GM21825 (cell line): ENCODE measurements at regions not wholly inside any gene's neighbourhood (a gene's known extent, or its start where the extent isn't known, plus 50 kb on each side); places are given as distances from the start of the nearest gene placed in this dataset.
"Not testable (repeated sequence)": the region's sequence is repeated elsewhere in the genome, so short reads cannot be mapped to it uniquely, and the experiment has no call there.

ENCODE experiments used
- ATAC-seq: cut with Tn5 transposase; IDR thresholded peaks from one replicate; pipeline ENCODE4 v1.9.1; 2021; ENCODE audit warnings: mild to moderate bottlenecking, moderate library complexity; ENCODE audit not compliant: unreplicated experiment

DNA sequence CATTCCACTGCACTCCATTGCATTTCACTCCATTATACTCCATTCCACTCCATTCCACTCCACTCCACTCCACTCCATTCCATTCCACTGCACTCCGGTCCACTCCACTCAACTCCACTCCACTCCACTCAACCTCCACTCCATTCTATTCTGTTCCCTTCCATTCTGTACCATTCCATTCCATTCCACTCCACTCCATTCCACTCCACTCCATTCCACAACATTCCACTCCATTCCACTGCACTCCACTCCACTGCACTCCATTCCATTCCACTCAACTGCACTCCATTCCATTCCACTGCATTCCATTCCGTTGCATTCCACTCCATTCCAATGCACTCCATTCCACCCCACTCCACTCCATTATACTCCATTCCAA is 2565.3 kb upstream of the TPTE start:
- not testable (repeated sequence) for ATAC-seq

DNA sequence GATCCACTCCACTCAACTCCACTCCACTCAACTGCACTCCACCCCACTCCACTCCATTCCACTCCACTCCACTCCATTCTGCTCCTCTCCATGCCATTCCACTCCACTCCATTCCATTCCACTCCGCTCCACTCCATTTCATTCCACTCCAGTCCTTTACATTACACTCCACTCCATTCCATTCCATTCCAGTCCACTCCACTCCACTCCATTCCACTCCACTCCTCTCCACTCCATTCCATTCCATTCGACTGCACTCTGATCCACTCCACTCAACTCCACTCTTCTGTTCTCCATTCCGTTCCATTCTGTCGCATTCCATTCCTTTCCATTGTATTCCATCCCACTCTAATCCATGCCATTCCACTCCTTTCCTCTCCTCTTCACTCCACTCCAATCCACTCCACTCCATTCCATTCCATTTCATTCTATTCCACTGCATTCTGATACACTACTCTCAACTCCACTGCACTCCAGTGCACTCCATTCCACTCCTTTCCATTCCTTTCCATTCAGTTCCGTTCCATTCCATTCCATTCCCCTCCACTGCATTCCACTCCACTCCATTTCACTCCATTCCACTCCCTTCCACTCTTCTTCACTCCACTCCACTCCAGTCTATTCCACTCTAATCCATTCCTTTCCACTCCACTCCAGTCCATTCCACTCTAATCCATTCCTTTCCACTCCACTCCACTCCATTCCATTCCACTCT is 2564.2 kb upstream of the TPTE start:
- not testable (repeated sequence) for ATAC-seq

- no peak for ATAC-seq
These were observed 2563.7 kb upstream of the TPTE start for GRCh38 chr21:7957713-7958064.
